ENCODE measurements at regions not wholly inside any gene's neighbourhood (a gene's known extent, or its start where the extent isn't known, plus 50 kb on each side); places are given as distances from the start of the nearest gene placed in this dataset.

DNA sequence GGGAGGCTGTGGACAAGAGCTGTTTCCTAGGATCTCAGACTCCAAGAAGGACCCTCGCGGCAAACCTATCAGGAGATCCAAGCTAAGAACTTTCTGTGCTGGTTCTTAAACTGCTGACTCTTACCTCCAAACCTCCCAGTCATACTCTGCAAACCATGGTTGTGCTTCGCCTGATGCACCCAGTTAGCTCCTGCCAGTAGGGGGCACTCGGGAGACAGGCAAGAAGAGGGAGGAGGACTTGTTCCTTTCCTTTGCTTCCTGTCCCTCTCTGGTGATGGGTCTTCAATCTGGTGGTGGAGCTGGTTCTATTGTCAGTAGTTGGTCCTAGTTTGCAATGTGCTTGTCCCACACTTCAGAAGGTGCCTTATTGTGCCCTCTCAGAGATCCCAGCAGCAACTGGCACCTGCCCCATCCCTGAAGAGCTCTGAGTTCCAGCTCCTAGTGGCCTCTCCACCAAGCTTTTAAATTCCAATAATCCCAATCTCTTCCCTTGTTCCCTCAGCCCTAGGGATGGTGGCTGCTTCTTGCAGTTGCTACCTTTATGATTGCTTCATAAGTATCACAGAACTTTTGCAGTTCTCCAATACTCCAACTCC lies 113.5 kb upstream of the RPL38 start:
- DNase-seq = peak in 1 of 3 donors; percentile 67
- Histone ChIP-seq H3K27me3 (ENCODE audit: control insufficient read depth, insufficient read depth, low read length) (no peaks in the 10 kb centered on the region), H3K36me3 (ENCODE audit: control insufficient read depth, insufficient read depth, low read length) (no peaks in the 10 kb centered on the region), H3K4me1 (ENCODE audit: control insufficient read depth, insufficient read depth, low read length, poor library complexity, severe bottlenecking) (no peaks in the 10 kb centered on the region), H3K4me3 (ENCODE audit: low read depth, low read length) (no peak overlapping the region), H3K9me3 (ENCODE audit: control insufficient read depth in 2 of 2, low read length in 2 of 2) (peaks cover 2 to 12% of the 10 kb centered on the region in 2 experiments), H3K27ac (ENCODE audit: insufficient read depth, low read length, poor library complexity, severe bottlenecking) (no peak overlapping the region)
- Mint-ChIP-seq H3K27me3 (peaks cover 22% of the 10 kb centered on the region), H3K4me3 (no peak overlapping the region), H3K4me1 (no peaks in the 10 kb centered on the region), H3K27ac (no peak overlapping the region), H3K36me3 (no peaks in the 10 kb centered on the region), H3K9me3 (peaks cover 0 to 12% (median 3%) of the 10 kb centered on the region in 7 donors)
- no peak for ATAC-seq (ENCODE audit: low read depth in 2 of 2)

DNA sequence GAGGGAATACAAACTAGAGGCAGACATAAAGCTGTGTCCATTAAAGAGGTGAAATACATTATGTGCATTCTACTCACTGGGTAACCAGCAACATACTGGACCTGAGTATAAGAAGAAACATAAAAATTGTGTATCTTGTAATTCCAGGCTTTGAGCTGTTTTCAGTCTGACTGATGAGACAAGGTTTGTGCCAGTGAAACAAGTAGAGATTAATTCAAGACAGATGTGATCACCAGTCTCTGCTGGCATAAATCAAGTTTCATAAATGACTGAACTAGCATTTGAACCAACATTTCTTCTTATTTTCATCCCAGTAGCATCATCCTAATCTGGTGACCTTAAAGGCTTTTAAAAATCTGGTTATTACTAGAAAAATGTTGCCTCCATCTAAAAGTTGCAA lies 108.8 kb upstream of the RPL38 start:
- DNase-seq = no peak
- no peak overlapping the region for H3K4me3 ChIP-seq (ENCODE audit: low read depth, low read length)
- H3K27ac ChIP-seq (ENCODE audit: insufficient read depth, low read length, poor library complexity, severe bottlenecking) = no peak overlapping the region
- Mint-ChIP-seq H3K27me3 (peaks cover 10% of the 10 kb centered on the region), H3K4me3 (no peak overlapping the region), H3K4me1 (no peaks in the 10 kb centered on the region), H3K27ac (no peak overlapping the region), H3K36me3 (no peaks in the 10 kb centered on the region), H3K9me3 (peaks cover 0 to 5% (median 3%) of the 10 kb centered on the region in 7 donors)
- no peaks in the 10 kb centered on the region for H3K36me3 ChIP-seq (ENCODE audit: control insufficient read depth, insufficient read depth, low read length)
- ATAC-seq (ENCODE audit: low read depth in 2 of 2) = no peak
- peaks cover 0 to 5% of the 10 kb centered on the region in 2 experiments for H3K9me3 ChIP-seq (ENCODE audit: control insufficient read depth in 2 of 2, low read length in 2 of 2)
- no peaks in the 10 kb centered on the region for H3K4me1 ChIP-seq (ENCODE audit: control insufficient read depth, insufficient read depth, low read length, poor library complexity, severe bottlenecking)
- H3K27me3 ChIP-seq (ENCODE audit: control insufficient read depth, insufficient read depth, low read length) = peaks cover 2% of the 10 kb centered on the region

DNA sequence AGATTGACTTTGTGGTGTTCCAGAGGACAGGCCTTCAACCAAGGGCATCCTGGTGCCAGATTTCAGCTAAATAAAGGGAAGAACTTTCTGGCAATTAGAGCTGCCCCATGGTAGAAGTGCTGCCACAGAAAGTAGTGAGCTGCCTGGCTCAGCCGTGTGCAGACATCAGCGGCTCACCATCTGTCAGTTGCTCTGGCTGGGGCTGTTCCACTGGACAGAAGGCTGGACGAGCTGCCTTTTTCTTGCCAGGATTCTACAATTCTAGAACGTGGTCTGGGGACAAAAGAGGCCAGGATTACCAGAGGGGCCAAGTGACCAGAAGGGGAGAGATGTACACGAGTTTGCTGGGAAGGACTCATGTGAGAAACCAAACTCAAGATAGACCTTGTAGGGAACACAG lies 107.0 kb upstream of the RPL38 start:
- Mint-ChIP-seq H3K27ac (no peak overlapping the region), H3K36me3 (no peaks in the 10 kb centered on the region), H3K9me3 (peaks cover 0 to 5% (median 1%) of the 10 kb centered on the region in 7 donors), H3K4me1 (no peaks in the 10 kb centered on the region), H3K27me3 (peaks cover 9% of the 10 kb centered on the region), H3K4me3 (no peak overlapping the region)
- ATAC-seq (ENCODE audit: low read depth in 2 of 2) = no peak
- Histone ChIP-seq H3K4me3 (ENCODE audit: low read depth, low read length) (no peak overlapping the region), H3K4me1 (ENCODE audit: control insufficient read depth, insufficient read depth, low read length, poor library complexity, severe bottlenecking) (no peaks in the 10 kb centered on the region), H3K27ac (ENCODE audit: insufficient read depth, low read length, poor library complexity, severe bottlenecking) (no peak overlapping the region), H3K27me3 (ENCODE audit: control insufficient read depth, insufficient read depth, low read length) (peaks cover 2% of the 10 kb centered on the region), H3K9me3 (ENCODE audit: control insufficient read depth in 2 of 2, low read length in 2 of 2) (peaks cover 0 to 5% of the 10 kb centered on the region in 2 experiments), H3K36me3 (ENCODE audit: control insufficient read depth, insufficient read depth, low read length) (no peaks in the 10 kb centered on the region)
- DNase-seq = no peak

DNA sequence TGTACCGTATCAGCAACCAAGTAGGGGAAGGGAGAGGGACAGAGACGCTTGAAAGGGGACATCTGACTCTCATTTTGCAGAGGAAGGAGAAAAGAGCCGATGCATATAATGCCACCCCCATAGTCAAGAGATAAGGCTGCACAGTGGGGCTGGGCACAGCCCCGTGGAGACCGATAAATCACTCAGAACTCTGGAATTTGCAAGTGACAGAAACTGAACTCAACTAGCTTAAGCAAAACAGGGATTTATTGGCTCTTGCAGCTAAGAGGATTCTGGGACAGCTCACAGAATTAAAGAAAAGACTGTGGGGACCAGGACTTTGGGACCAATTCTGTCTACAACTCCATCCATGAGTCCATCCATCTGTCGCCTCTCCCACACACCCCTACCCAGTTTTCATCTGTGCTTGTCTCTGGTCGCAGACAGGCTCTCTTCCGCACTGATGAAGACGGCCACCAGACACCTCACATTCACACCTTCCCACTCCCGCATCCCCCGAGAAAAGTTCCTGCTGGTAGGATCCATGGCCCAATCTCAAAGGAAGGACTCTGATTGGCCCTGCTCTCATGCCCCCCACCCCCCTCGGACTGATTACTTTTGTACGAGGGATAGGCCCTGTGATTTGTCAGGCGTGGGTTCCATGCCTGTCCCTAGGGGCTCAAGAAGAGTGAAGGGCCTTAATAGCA lies 105.9 kb upstream of the RPL38 start:
- Mint-ChIP-seq H3K27ac (no peak overlapping the region), H3K4me3 (no peak overlapping the region), H3K4me1 (no peaks in the 10 kb centered on the region), H3K9me3 (peaks cover 0 to 5% (median 0%) of the 10 kb centered on the region in 7 donors), H3K27me3 (peaks cover 10% of the 10 kb centered on the region), H3K36me3 (no peaks in the 10 kb centered on the region)
- Histone ChIP-seq H3K9me3 (ENCODE audit: control insufficient read depth in 2 of 2, low read length in 2 of 2) (no peaks in the 10 kb centered on the region), H3K4me3 (ENCODE audit: low read depth, low read length) (no peak overlapping the region), H3K36me3 (ENCODE audit: control insufficient read depth, insufficient read depth, low read length) (no peaks in the 10 kb centered on the region), H3K4me1 (ENCODE audit: control insufficient read depth, insufficient read depth, low read length, poor library complexity, severe bottlenecking) (no peaks in the 10 kb centered on the region), H3K27ac (ENCODE audit: insufficient read depth, low read length, poor library complexity, severe bottlenecking) (no peak overlapping the region), H3K27me3 (ENCODE audit: control insufficient read depth, insufficient read depth, low read length) (peaks cover 2% of the 10 kb centered on the region)
- ATAC-seq (ENCODE audit: low read depth in 2 of 2) (no peak), DNase-seq (no peak)

DNA sequence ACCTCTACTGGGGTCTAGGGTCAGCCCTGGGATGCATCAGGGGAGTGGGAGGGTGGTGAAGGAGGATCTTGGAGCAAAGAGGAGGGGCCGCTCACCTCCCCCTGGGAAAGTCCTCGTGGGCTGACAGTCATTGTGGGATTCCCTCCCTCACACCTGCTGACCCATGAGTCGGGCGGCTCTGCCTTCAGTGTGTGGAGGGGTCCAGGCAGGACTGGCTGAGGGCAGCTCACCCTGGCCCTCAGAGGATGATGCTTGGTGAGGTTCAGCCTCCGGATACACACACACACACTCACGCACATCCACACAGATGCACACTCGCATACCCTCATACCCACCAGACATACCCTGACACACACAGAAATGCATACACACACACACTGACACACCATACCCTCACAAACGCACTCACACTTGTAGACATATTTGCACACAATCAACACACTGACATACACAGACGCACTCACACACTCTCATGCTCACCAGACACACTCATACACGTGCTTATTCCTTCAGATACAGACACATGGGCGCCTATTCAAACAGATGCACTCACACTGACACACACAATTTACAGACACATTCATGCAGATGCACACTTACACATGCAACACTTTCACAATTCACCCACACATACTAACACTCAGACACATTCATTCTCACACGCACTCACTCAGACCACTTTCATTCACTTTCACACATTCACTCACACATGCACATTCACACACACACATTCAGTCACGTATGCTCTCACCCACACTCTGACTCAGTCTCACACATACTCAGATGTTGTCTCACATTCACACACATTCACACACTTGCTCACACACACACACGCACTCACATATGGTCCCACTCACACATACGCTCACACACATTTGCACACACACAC lies 105.1 kb upstream of the RPL38 start:
- H3K27me3 ChIP-seq (ENCODE audit: control insufficient read depth, insufficient read depth, low read length) = peaks cover 2% of the 10 kb centered on the region
- H3K36me3 ChIP-seq (ENCODE audit: control insufficient read depth, insufficient read depth, low read length) = no peaks in the 10 kb centered on the region
- H3K36me3 Mint-ChIP-seq = no peaks in the 10 kb centered on the region
- no peak for DNase-seq
- no peak overlapping the region for H3K27ac ChIP-seq (ENCODE audit: insufficient read depth, low read length, poor library complexity, severe bottlenecking)
- H3K9me3 ChIP-seq (ENCODE audit: control insufficient read depth in 2 of 2, low read length in 2 of 2) = no peaks in the 10 kb centered on the region
- H3K27ac Mint-ChIP-seq = no peak overlapping the region
- no peaks in the 10 kb centered on the region for H3K4me1 Mint-ChIP-seq
- no peak overlapping the region for H3K4me3 Mint-ChIP-seq
- H3K9me3 Mint-ChIP-seq = peaks cover 0 to 5% (median 0%) of the 10 kb centered on the region in 7 donors
- no peaks in the 10 kb centered on the region for H3K4me1 ChIP-seq (ENCODE audit: control insufficient read depth, insufficient read depth, low read length, poor library complexity, severe bottlenecking)
- peaks cover 10% of the 10 kb centered on the region for H3K27me3 Mint-ChIP-seq
- H3K4me3 ChIP-seq (ENCODE audit: low read depth, low read length) = no peak overlapping the region
- ATAC-seq (ENCODE audit: low read depth in 2 of 2) = no peak

DNA sequence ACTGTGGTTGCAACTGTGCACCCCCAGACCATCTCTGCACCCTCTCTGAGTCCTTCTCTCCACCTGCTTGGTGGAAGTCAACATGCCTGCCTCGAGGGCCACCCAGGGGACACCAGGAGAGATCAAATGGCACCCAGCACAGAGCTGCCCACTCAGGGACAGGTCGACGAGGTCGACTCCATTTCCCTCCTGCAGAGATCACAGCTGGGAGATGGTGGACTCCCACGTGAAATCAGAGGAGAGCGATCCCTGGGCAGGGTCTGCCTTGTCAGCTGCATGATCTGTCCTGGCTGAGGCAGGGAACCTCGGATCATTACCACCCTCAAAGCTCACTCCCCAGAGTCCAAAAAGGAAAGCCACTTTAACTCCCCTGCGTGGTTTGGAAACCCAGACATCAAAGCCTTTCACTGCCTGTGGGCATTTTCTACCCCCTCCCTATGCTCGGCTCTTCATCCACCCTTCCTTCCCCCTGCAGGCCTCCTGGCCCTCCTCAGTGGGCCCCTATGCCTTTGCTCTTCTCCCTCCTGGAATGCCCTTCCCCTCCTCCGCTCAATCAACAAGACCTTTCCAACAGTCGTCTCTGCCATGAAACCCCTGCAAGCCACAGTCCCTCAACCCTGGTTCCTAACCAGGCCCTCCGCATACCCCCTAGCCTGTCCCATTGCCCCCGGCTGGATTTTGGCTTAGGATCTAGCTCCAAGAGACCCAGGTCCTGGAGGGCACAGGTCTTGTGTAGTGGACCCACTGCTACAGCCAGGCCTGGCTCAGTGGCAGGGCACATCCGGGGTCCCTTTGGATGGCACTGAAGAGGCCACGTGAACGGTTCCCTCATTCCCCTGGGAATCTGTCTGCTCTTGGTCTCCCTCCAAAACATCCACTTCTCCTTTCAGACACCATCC lies 103.8 kb upstream of the RPL38 start:
- no peaks in the 10 kb centered on the region for H3K9me3 Mint-ChIP-seq
- Histone ChIP-seq H3K4me1 (ENCODE audit: control insufficient read depth, insufficient read depth, low read length, poor library complexity, severe bottlenecking) (no peaks in the 10 kb centered on the region), H3K4me3 (ENCODE audit: low read depth, low read length) (no peak overlapping the region), H3K27me3 (ENCODE audit: control insufficient read depth, insufficient read depth, low read length) (peaks cover 2% of the 10 kb centered on the region), H3K27ac (ENCODE audit: insufficient read depth, low read length, poor library complexity, severe bottlenecking) (no peak overlapping the region), H3K9me3 (ENCODE audit: control insufficient read depth in 2 of 2, low read length in 2 of 2) (no peaks in the 10 kb centered on the region), H3K36me3 (ENCODE audit: control insufficient read depth, insufficient read depth, low read length) (no peaks in the 10 kb centered on the region)
- no peak overlapping the region for H3K27ac Mint-ChIP-seq
- no peak for ATAC-seq (ENCODE audit: low read depth in 2 of 2)
- H3K36me3 Mint-ChIP-seq = no peaks in the 10 kb centered on the region
- DNase-seq = no peak
- no peak overlapping the region for H3K4me3 Mint-ChIP-seq
- no peaks in the 10 kb centered on the region for H3K4me1 Mint-ChIP-seq
- H3K27me3 Mint-ChIP-seq = peaks cover 4% of the 10 kb centered on the region

DNA sequence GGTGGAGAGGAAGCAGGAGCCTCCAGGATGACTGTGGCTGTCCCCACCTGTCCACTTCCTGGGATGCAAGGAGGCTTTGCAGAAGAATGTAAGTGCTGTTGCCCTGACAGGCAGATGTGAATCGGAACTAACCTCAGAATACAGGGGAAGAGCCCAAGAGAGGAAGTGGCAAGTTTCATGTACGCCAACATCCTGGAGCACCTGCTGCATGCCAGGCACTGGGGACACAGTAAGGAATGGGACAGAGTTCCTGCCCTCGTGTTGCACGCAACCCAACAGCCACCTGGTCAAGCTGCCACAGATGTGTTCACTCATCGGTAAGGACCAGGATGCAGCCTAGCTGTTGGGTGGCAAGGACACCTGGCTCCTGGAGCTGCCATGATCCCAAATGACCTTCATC lies 98.6 kb upstream of the RPL38 start:
- peaks cover 0 to 1% (median 0%) of the 10 kb centered on the region in 7 donors for H3K9me3 Mint-ChIP-seq
- no peaks in the 10 kb centered on the region for H3K27me3 ChIP-seq (ENCODE audit: control insufficient read depth, insufficient read depth, low read length)
- H3K4me3 ChIP-seq (ENCODE audit: low read depth, low read length) = no peak overlapping the region
- H3K36me3 ChIP-seq (ENCODE audit: control insufficient read depth, insufficient read depth, low read length) = no peaks in the 10 kb centered on the region
- no peak overlapping the region for H3K4me3 Mint-ChIP-seq
- DNase-seq (no peak), ATAC-seq (ENCODE audit: low read depth in 2 of 2) (no peak)
- no peaks in the 10 kb centered on the region for H3K36me3 Mint-ChIP-seq
- no peaks in the 10 kb centered on the region for H3K4me1 Mint-ChIP-seq
- no peak overlapping the region for H3K27ac ChIP-seq (ENCODE audit: insufficient read depth, low read length, poor library complexity, severe bottlenecking)
- H3K27ac Mint-ChIP-seq = no peak overlapping the region
- no peaks in the 10 kb centered on the region for H3K4me1 ChIP-seq (ENCODE audit: control insufficient read depth, insufficient read depth, low read length, poor library complexity, severe bottlenecking)
- no peaks in the 10 kb centered on the region for H3K9me3 ChIP-seq (ENCODE audit: control insufficient read depth in 2 of 2, low read length in 2 of 2)
- peaks cover 20% of the 10 kb centered on the region for H3K27me3 Mint-ChIP-seq
